ENCODE measurements at regions not wholly inside any gene's neighbourhood (a gene's known extent, or its start where the extent isn't known, plus 50 kb on each side); places are given as distances from the start of the nearest gene placed in this dataset.

- Histone ChIP-seq H3K9me1 (replicated peaks; ENCODE audit: control insufficient read depth, extremely low read depth, insufficient read depth, low read length) (no peaks in the 10 kb centered on the region), H3K9me3 (replicated peaks; ENCODE audit: control insufficient read depth, insufficient read depth, low read length) (no peaks in the 10 kb centered on the region), H4K20me1 (replicated peaks; ENCODE audit: control insufficient read depth, extremely low read depth, insufficient read depth, low read length) (no peaks in the 10 kb centered on the region), H3K4me1 (ENCODE audit: control insufficient read depth, extremely low read depth, insufficient read depth, low read length) (no peaks in the 10 kb centered on the region), H3K4me3 (replicated peaks in 1 of 3; ENCODE audit: insufficient read depth in 1 of 3, low read depth in 1 of 3, low read length in 3 of 3) (no peak overlapping the region), H3K36me3 (ENCODE audit: control insufficient read depth in 2 of 2, extremely low read depth in 1 of 2, insufficient read depth in 2 of 2, low read length in 2 of 2) (no peaks in the 10 kb centered on the region), H3K9ac (replicated peaks; ENCODE audit: extremely low read depth, insufficient read depth, low read length) (no peak overlapping the region), H2AFZ (ENCODE audit: low read depth, low read length) (no peak overlapping the region), H3K4me2 (ENCODE audit: insufficient read depth, low read length) (no peak overlapping the region), H3K79me2 (ENCODE audit: control insufficient read depth, insufficient read depth, low read length) (no peaks in the 10 kb centered on the region), H3K27ac (ENCODE audit: insufficient read depth, low read depth, low read length) (no peak overlapping the region), H3K27me3 (ENCODE audit: control insufficient read depth in 2 of 2, insufficient read depth in 2 of 2, low read length in 2 of 2) (peaks cover 0 to 9% of the 10 kb centered on the region in 2 experiments)
- DNase-seq (ENCODE audit: low read depth, low spot score) (no peak), FAIRE-seq (no peak)
- TF ChIP-seq MYC (IDR thresholded peaks at IDR 0.05; ENCODE audit: low read depth, low read length) = no peak
- TF ChIP-seq MAX (IDR thresholded peaks at IDR 0.05; ENCODE audit: insufficient read depth, insufficient read length) = no peak
- TF ChIP-seq POLR2A (IDR thresholded peaks at IDR 0.05; ENCODE audit: low read depth, low read length) = no peak
- ChIA-PET POLR2A (no interaction called here), CTCF (no interaction called here)
- dilution Hi-C loops (cut with MboI; ENCODE audit: extremely low pct_ligation_motif_present, low sequenced_read_pairs) = no loop called here
- no TSS peak for BruUV-seq (replicated peaks)
- intact Hi-C loops (cut with micrococcal nuclease) = no loop called here
Observed at GRCh38 chr2:121014876-121015275, 270.1 kb downstream of the TFCP2L1 start.

GRCh38 chr2:121015971-121016485 is 269.0 kb downstream of the TFCP2L1 start:
- POLR2A ChIA-PET = no interaction called here
- dilution Hi-C loops (cut with MboI; ENCODE audit: extremely low pct_ligation_motif_present, low sequenced_read_pairs) = no loop called here
- no TSS peak for BruUV-seq (replicated peaks)

More at GRCh38 chr2:121015971-121016485, 269.0 kb downstream of the TFCP2L1 start:
- Histone ChIP-seq H4K20me1 (replicated peaks; ENCODE audit: control insufficient read depth, extremely low read depth, insufficient read depth, low read length) (no peaks in the 10 kb centered on the region), H3K9ac (replicated peaks; ENCODE audit: extremely low read depth, insufficient read depth, low read length) (no peak overlapping the region), H3K36me3 (ENCODE audit: control insufficient read depth in 2 of 2, extremely low read depth in 1 of 2, insufficient read depth in 2 of 2, low read length in 2 of 2) (no peaks in the 10 kb centered on the region), H3K27ac (ENCODE audit: insufficient read depth, low read depth, low read length) (no peak overlapping the region), H3K4me2 (ENCODE audit: insufficient read depth, low read length) (no peak overlapping the region), H3K4me1 (ENCODE audit: control insufficient read depth, extremely low read depth, insufficient read depth, low read length) (no peaks in the 10 kb centered on the region), H2AFZ (ENCODE audit: low read depth, low read length) (no peak overlapping the region), H3K79me2 (ENCODE audit: control insufficient read depth, insufficient read depth, low read length) (no peaks in the 10 kb centered on the region), H3K9me1 (replicated peaks; ENCODE audit: control insufficient read depth, extremely low read depth, insufficient read depth, low read length) (no peaks in the 10 kb centered on the region), H3K9me3 (replicated peaks; ENCODE audit: control insufficient read depth, insufficient read depth, low read length) (no peaks in the 10 kb centered on the region), H3K4me3 (replicated peaks in 1 of 3; ENCODE audit: insufficient read depth in 1 of 3, low read depth in 1 of 3, low read length in 3 of 3) (no peak overlapping the region), H3K27me3 (ENCODE audit: control insufficient read depth in 2 of 2, insufficient read depth in 2 of 2, low read length in 2 of 2) (peaks cover 0 to 9% of the 10 kb centered on the region in 2 experiments)
- intact Hi-C loops (cut with micrococcal nuclease) = no loop called here
- TF ChIP-seq EZH2 (IDR thresholded peaks at IDR 0.05; ENCODE audit: borderline replicate concordance, low read depth, low read length, severe bottlenecking) (no peak), MYC (IDR thresholded peaks at IDR 0.05; ENCODE audit: low read depth, low read length) (no peak), FOS (IDR thresholded peaks at IDR 0.05; ENCODE audit: borderline replicate concordance, insufficient read depth, low read length) (no peak), MAX (IDR thresholded peaks at IDR 0.05; ENCODE audit: insufficient read depth, insufficient read length) (no peak), GATA2 (IDR thresholded peaks at IDR 0.05; ENCODE audit: insufficient read depth, insufficient read length, low read depth, low read length) (no peak), JUN (IDR thresholded peaks at IDR 0.05; ENCODE audit: borderline replicate concordance, insufficient read depth, insufficient read length, low read depth) (no peak), POLR2AphosphoS5 (IDR thresholded peaks at IDR 0.05; ENCODE audit: insufficient read depth, low read depth, low read length) (no peak), POLR2A (IDR thresholded peaks at IDR 0.05; ENCODE audit: low read depth, low read length) (no peak)
- TF ChIP-seq, protein P1, sequence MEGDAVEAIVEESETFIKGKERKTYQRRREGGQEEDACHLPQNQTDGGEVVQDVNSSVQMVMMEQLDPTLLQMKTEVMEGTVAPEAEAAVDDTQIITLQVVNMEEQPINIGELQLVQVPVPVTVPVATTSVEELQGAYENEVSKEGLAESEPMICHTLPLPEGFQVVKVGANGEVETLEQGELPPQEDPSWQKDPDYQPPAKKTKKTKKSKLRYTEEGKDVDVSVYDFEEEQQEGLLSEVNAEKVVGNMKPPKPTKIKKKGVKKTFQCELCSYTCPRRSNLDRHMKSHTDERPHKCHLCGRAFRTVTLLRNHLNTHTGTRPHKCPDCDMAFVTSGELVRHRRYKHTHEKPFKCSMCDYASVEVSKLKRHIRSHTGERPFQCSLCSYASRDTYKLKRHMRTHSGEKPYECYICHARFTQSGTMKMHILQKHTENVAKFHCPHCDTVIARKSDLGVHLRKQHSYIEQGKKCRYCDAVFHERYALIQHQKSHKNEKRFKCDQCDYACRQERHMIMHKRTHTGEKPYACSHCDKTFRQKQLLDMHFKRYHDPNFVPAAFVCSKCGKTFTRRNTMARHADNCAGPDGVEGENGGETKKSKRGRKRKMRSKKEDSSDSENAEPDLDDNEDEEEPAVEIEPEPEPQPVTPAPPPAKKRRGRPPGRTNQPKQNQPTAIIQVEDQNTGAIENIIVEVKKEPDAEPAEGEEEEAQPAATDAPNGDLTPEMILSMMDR (IDR thresholded peaks at IDR 0.05; ENCODE audit: extremely low read depth in 1 of 2, insufficient read depth in 1 of 2, low read depth in 1 of 2, low read length in 2 of 2) = no peak
- DNase-seq (ENCODE audit: low read depth, low spot score) (no peak), FAIRE-seq (no peak)
- CTCF ChIA-PET = no interaction called here
